ENCODE measurements at regions not wholly inside any gene's neighbourhood (a gene's known extent, or its start where the extent isn't known, plus 50 kb on each side); places are given as distances from the start of the nearest gene placed in this dataset.
"Not testable (repeated sequence)": the region's sequence is repeated elsewhere in the genome, so short reads cannot be mapped to it uniquely, and the experiment has no call there.

DNA sequence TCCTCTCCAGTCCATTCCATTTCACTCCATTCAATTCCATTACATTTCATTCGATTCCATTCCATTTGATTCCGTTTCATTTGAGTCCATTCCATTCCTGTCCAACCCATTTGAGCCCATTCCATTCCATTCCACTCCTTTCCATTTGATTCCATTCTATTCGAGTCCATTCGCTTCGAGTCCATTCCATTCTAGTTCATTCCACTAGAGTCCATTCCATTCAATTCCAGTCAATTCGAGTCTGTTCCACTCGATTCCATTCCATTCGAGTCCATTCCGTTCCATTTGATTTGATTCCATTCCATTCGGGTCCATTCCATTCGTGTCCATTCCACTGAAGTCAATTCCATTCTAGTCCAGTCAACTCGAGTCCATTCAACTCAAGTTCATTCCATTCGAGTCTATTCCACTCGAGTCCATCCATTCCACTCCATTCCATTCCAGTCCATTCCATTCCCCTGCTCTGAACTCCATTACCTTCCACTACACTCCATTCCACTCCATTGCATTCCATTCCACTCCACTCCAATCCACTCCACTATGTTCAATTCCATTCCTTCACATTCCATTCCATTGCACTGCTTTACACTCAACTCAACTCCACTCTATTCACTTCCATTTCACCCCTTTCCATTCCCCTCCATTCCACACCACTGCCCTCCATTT lies 2569.4 kb upstream of the TPTE start:
- Mint-ChIP-seq H3K4me1 (ENCODE audit: low read depth) (no peaks in the 10 kb centered on the region), H3K4me3 (no peak overlapping the region), H3K27ac (no peak overlapping the region), H3K27me3 (ENCODE audit: insufficient read depth) (peaks cover 1% of the 10 kb centered on the region; the same call in 1 of the 2 replicates), H3K36me3 (ENCODE audit: low read depth) (peaks cover 100% of the 10 kb centered on the region), H3K9me3 (no peaks in the 10 kb centered on the region)
- TF ChIP-seq, protein P1, sequence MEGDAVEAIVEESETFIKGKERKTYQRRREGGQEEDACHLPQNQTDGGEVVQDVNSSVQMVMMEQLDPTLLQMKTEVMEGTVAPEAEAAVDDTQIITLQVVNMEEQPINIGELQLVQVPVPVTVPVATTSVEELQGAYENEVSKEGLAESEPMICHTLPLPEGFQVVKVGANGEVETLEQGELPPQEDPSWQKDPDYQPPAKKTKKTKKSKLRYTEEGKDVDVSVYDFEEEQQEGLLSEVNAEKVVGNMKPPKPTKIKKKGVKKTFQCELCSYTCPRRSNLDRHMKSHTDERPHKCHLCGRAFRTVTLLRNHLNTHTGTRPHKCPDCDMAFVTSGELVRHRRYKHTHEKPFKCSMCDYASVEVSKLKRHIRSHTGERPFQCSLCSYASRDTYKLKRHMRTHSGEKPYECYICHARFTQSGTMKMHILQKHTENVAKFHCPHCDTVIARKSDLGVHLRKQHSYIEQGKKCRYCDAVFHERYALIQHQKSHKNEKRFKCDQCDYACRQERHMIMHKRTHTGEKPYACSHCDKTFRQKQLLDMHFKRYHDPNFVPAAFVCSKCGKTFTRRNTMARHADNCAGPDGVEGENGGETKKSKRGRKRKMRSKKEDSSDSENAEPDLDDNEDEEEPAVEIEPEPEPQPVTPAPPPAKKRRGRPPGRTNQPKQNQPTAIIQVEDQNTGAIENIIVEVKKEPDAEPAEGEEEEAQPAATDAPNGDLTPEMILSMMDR (IDR thresholded peaks at IDR 0.05): no peak
- no peak for DNase-seq

DNA sequence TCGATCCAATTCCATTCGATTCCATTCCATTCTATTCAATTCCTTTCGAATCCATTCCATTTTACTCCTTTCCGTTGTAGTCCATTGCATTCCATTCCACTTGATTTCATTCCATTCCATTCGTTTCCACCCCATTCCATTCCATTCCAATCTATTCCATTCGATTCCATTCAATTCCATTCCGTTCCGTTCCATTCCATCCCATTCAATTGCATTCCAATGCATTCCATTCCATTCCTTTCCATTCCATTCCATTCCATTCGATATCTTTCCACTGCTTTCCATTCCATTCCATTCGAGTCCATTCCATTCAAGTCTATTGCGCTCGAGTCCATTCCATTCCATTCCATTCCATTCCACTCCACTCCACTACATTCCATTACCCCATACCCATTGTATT lies 2568.7 kb upstream of the TPTE start:
- H3K4me1 Mint-ChIP-seq (ENCODE audit: low read depth): no peaks in the 10 kb centered on the region
- H3K27me3 Mint-ChIP-seq (ENCODE audit: insufficient read depth): peaks cover 1% of the 10 kb centered on the region; the same call in 1 of the 2 replicates
- H3K36me3 Mint-ChIP-seq (ENCODE audit: low read depth): peaks cover 100% of the 10 kb centered on the region
- no peak for DNase-seq
- no peak overlapping the region for H3K27ac Mint-ChIP-seq
- TF ChIP-seq, protein P1 (IDR thresholded peaks at IDR 0.05): no peak
- no peaks in the 10 kb centered on the region for H3K9me3 Mint-ChIP-seq
- H3K4me3 Mint-ChIP-seq: no peak overlapping the region

GRCh38 chr21:7953058-7953457 lies 2568.3 kb upstream of the TPTE start:
- no peak for DNase-seq
- Mint-ChIP-seq H3K27me3 (ENCODE audit: insufficient read depth) (peaks cover 1% of the 10 kb centered on the region; the same call in 1 of the 2 replicates), H3K36me3 (ENCODE audit: low read depth) (peaks cover 100% of the 10 kb centered on the region), H3K27ac (no peak overlapping the region), H3K9me3 (no peaks in the 10 kb centered on the region), H3K4me1 (ENCODE audit: low read depth) (no peaks in the 10 kb centered on the region), H3K4me3 (no peak overlapping the region)
- TF ChIP-seq, protein P1 (IDR thresholded peaks at IDR 0.05): no peak

- not testable (repeated sequence) for H3K4me1 Mint-ChIP-seq (ENCODE audit: low read depth); H3K27ac Mint-ChIP-seq; H3K4me3 Mint-ChIP-seq; DNase-seq; H3K27me3 Mint-ChIP-seq (ENCODE audit: insufficient read depth)
- Mint-ChIP-seq H3K36me3 (ENCODE audit: low read depth) (peaks cover 80% of the 10 kb centered on the region), H3K9me3 (peaks cover 18% of the 10 kb centered on the region)
Measured at GRCh38 chr21:7955358-7956073, 2565.9 kb upstream of the TPTE start.

DNA sequence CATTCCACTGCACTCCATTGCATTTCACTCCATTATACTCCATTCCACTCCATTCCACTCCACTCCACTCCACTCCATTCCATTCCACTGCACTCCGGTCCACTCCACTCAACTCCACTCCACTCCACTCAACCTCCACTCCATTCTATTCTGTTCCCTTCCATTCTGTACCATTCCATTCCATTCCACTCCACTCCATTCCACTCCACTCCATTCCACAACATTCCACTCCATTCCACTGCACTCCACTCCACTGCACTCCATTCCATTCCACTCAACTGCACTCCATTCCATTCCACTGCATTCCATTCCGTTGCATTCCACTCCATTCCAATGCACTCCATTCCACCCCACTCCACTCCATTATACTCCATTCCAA lies 2565.3 kb upstream of the TPTE start:
- H3K4me3 Mint-ChIP-seq, H3K27ac Mint-ChIP-seq: not testable (repeated sequence)

GRCh38 chr21:7956998-7957712 lies 2564.2 kb upstream of the TPTE start:
- not testable (repeated sequence) for H3K4me1 Mint-ChIP-seq (ENCODE audit: low read depth); H3K27ac Mint-ChIP-seq; H3K4me3 Mint-ChIP-seq; DNase-seq; H3K27me3 Mint-ChIP-seq (ENCODE audit: insufficient read depth)
- Mint-ChIP-seq H3K9me3 (peaks cover 34% of the 10 kb centered on the region), H3K36me3 (ENCODE audit: low read depth) (peaks cover 63% of the 10 kb centered on the region)

More for the DNA sequence above, 2565.3 kb upstream of the TPTE start:
- Mint-ChIP-seq H3K36me3 (ENCODE audit: low read depth) (peaks cover 74% of the 10 kb centered on the region), H3K9me3 (peaks cover 23% of the 10 kb centered on the region)
- not testable (repeated sequence) for H3K4me1 Mint-ChIP-seq (ENCODE audit: low read depth); DNase-seq; H3K27me3 Mint-ChIP-seq (ENCODE audit: insufficient read depth)

- H3K4me3 Mint-ChIP-seq: no peak overlapping the region
- no peaks in the 10 kb centered on the region; the same call in 1 of the 2 replicates for H3K27me3 Mint-ChIP-seq (ENCODE audit: insufficient read depth)
- TF ChIP-seq, protein P1 (IDR thresholded peaks at IDR 0.05): no peak
- no peaks in the 10 kb centered on the region for H3K4me1 Mint-ChIP-seq (ENCODE audit: low read depth)
- no peak overlapping the region for H3K27ac Mint-ChIP-seq
- H3K9me3 Mint-ChIP-seq: peaks cover 40% of the 10 kb centered on the region
- no peak for DNase-seq
- H3K36me3 Mint-ChIP-seq (ENCODE audit: low read depth): peaks cover 58% of the 10 kb centered on the region
Measured at GRCh38 chr21:7957713-7958064, 2563.7 kb upstream of the TPTE start.

All from HFFc6 (cell line).